ENCODE measurements at regions not wholly inside any gene's neighbourhood (a gene's known extent, or its start where the extent isn't known, plus 50 kb on each side); places are given as distances from the start of the nearest gene placed in this dataset.
A peak's percentile ranks its signal among the peaks of the same experiment; 100 is the strongest.

GRCh38 chr12:60849723-60850122 lies 1253.9 kb downstream of the SLC16A7 start:
- Histone ChIP-seq H4K91ac (ENCODE audit: low read length) (no peak overlapping the region), H3K14ac (ENCODE audit: low read length in 2 of 2) (no peak overlapping the region), H3K9me3 (ENCODE audit: control insufficient read depth, low read length) (no peaks in the 10 kb centered on the region), H2BK120ac (ENCODE audit: low read depth, low read length) (no peak overlapping the region), H3K4me2 (ENCODE audit: low read length, poor library complexity, severe bottlenecking) (no peak overlapping the region), H3K79me1 (replicated peaks; ENCODE audit: low read length, poor library complexity, severe bottlenecking) (no peaks in the 10 kb centered on the region), H3K4me1 (ENCODE audit: control insufficient read depth, insufficient read depth, low read depth, low read length) (no peaks in the 10 kb centered on the region), H2BK15ac (ENCODE audit: low read depth, poor library complexity, severe bottlenecking) (no peak overlapping the region), H3K4ac (ENCODE audit: low read depth in 1 of 2, low read length in 2 of 2) (no peak overlapping the region), H2AK5ac (ENCODE audit: low read length, severe bottlenecking) (no peak overlapping the region), H3K23ac (ENCODE audit: low read length in 2 of 2) (no peak overlapping the region), H3K27ac (ENCODE audit: low read length, poor library complexity, severe bottlenecking) (no peak overlapping the region), H3K27me3 (ENCODE audit: control insufficient read depth in 1 of 2, insufficient read depth in 1 of 2, low read length in 2 of 2) (no peaks in the 10 kb centered on the region), H2AFZ (ENCODE audit: low read depth, low read length) (no peak overlapping the region), H2BK12ac (ENCODE audit: low read length in 2 of 2) (no peak overlapping the region), H4K8ac (ENCODE audit: low read length) (no peak overlapping the region), H3K18ac (ENCODE audit: low read depth in 1 of 2, low read length in 2 of 2) (no peak overlapping the region), H3K9ac (ENCODE audit: low read length) (no peak overlapping the region), H3K36me3 (ENCODE audit: control insufficient read depth in 1 of 2, insufficient read depth in 2 of 2, low read depth in 1 of 2, low read length in 2 of 2) (no peaks in the 10 kb centered on the region), H3K4me3 (ENCODE audit: insufficient read depth in 1 of 2, low read depth in 1 of 2, low read length in 2 of 2) (no peak overlapping the region), H2BK5ac (ENCODE audit: low read depth, low read length, poor library complexity, severe bottlenecking) (no peak overlapping the region)
- no peak for DNase-seq
- WGBS: 92% methylated on average over 2 of the region's 3 CpGs

GRCh38 chr12:60853407-60853806 lies 1257.6 kb downstream of the SLC16A7 start:
- Histone ChIP-seq H3K4me1 (ENCODE audit: control insufficient read depth, insufficient read depth, low read depth, low read length) (no peaks in the 10 kb centered on the region), H3K14ac (ENCODE audit: low read length in 2 of 2) (no peak overlapping the region), H3K9me3 (ENCODE audit: control insufficient read depth, low read length) (peaks cover 5% of the 10 kb centered on the region), H2BK15ac (ENCODE audit: low read depth, poor library complexity, severe bottlenecking) (no peak overlapping the region), H2AFZ (ENCODE audit: low read depth, low read length) (no peak overlapping the region), H3K4me2 (ENCODE audit: low read length, poor library complexity, severe bottlenecking) (no peak overlapping the region), H3K27ac (ENCODE audit: low read length, poor library complexity, severe bottlenecking) (no peak overlapping the region), H3K79me1 (replicated peaks; ENCODE audit: low read length, poor library complexity, severe bottlenecking) (no peaks in the 10 kb centered on the region), H4K8ac (ENCODE audit: low read length) (no peak overlapping the region), H2BK5ac (ENCODE audit: low read depth, low read length, poor library complexity, severe bottlenecking) (no peak overlapping the region), H3K4me3 (ENCODE audit: insufficient read depth in 1 of 2, low read depth in 1 of 2, low read length in 2 of 2) (no peak overlapping the region), H3K36me3 (ENCODE audit: control insufficient read depth in 1 of 2, insufficient read depth in 2 of 2, low read depth in 1 of 2, low read length in 2 of 2) (no peaks in the 10 kb centered on the region), H3K18ac (ENCODE audit: low read depth in 1 of 2, low read length in 2 of 2) (no peak overlapping the region), H2BK12ac (ENCODE audit: low read length in 2 of 2) (no peak overlapping the region), H3K4ac (ENCODE audit: low read depth in 1 of 2, low read length in 2 of 2) (no peak overlapping the region), H2AK5ac (ENCODE audit: low read length, severe bottlenecking) (no peak overlapping the region), H2BK120ac (ENCODE audit: low read depth, low read length) (no peak overlapping the region), H3K27me3 (ENCODE audit: control insufficient read depth in 1 of 2, insufficient read depth in 1 of 2, low read length in 2 of 2) (no peaks in the 10 kb centered on the region), H3K23ac (ENCODE audit: low read length in 2 of 2) (no peak overlapping the region), H3K9ac (ENCODE audit: low read length) (no peak overlapping the region), H4K91ac (ENCODE audit: low read length) (no peak overlapping the region)
- no CpG with 5 or more reads among the region's 2 CpGs for WGBS
- no peak for DNase-seq

GRCh38 chr12:60863421-60863820 lies 1267.6 kb downstream of the SLC16A7 start:
- Histone ChIP-seq H3K36me3 (ENCODE audit: control insufficient read depth in 1 of 2, insufficient read depth in 2 of 2, low read depth in 1 of 2, low read length in 2 of 2) (no peaks in the 10 kb centered on the region), H2AFZ (ENCODE audit: low read depth, low read length) (no peak overlapping the region), H3K27me3 (ENCODE audit: control insufficient read depth in 1 of 2, insufficient read depth in 1 of 2, low read length in 2 of 2) (no peaks in the 10 kb centered on the region), H3K4ac (ENCODE audit: low read depth in 1 of 2, low read length in 2 of 2) (no peak overlapping the region), H2AK5ac (ENCODE audit: low read length, severe bottlenecking) (no peak overlapping the region), H3K4me3 (ENCODE audit: insufficient read depth in 1 of 2, low read depth in 1 of 2, low read length in 2 of 2) (no peak overlapping the region), H3K18ac (ENCODE audit: low read depth in 1 of 2, low read length in 2 of 2) (no peak overlapping the region), H3K9me3 (ENCODE audit: control insufficient read depth, low read length) (peaks cover 3% of the 10 kb centered on the region), H2BK12ac (ENCODE audit: low read length in 2 of 2) (no peak overlapping the region), H2BK5ac (ENCODE audit: low read depth, low read length, poor library complexity, severe bottlenecking) (no peak overlapping the region), H2BK120ac (ENCODE audit: low read depth, low read length) (no peak overlapping the region), H3K23ac (ENCODE audit: low read length in 2 of 2) (no peak overlapping the region), H3K14ac (ENCODE audit: low read length in 2 of 2) (no peak overlapping the region), H4K91ac (ENCODE audit: low read length) (no peak overlapping the region), H4K8ac (ENCODE audit: low read length) (no peak overlapping the region), H3K4me1 (ENCODE audit: control insufficient read depth, insufficient read depth, low read depth, low read length) (no peaks in the 10 kb centered on the region), H3K79me1 (replicated peaks; ENCODE audit: low read length, poor library complexity, severe bottlenecking) (no peaks in the 10 kb centered on the region), H2BK15ac (ENCODE audit: low read depth, poor library complexity, severe bottlenecking) (no peak overlapping the region), H3K9ac (ENCODE audit: low read length) (no peak overlapping the region), H3K27ac (ENCODE audit: low read length, poor library complexity, severe bottlenecking) (no peak overlapping the region), H3K4me2 (ENCODE audit: low read length, poor library complexity, severe bottlenecking) (no peak overlapping the region)
- DNase-seq: no peak
- 100% methylated on average over 1 of the region's 1 CpG for WGBS

- Histone ChIP-seq H3K27me3 (ENCODE audit: control insufficient read depth in 1 of 2, insufficient read depth in 1 of 2, low read length in 2 of 2) (no peaks in the 10 kb centered on the region), H3K4ac (ENCODE audit: low read depth in 1 of 2, low read length in 2 of 2) (no peak overlapping the region), H2BK12ac (ENCODE audit: low read length in 2 of 2) (no peak overlapping the region), H3K18ac (ENCODE audit: low read depth in 1 of 2, low read length in 2 of 2) (no peak overlapping the region), H3K36me3 (ENCODE audit: control insufficient read depth in 1 of 2, insufficient read depth in 2 of 2, low read depth in 1 of 2, low read length in 2 of 2) (no peaks in the 10 kb centered on the region), H3K4me1 (ENCODE audit: control insufficient read depth, insufficient read depth, low read depth, low read length) (no peaks in the 10 kb centered on the region), H3K9me3 (ENCODE audit: control insufficient read depth, low read length) (peaks cover 3% of the 10 kb centered on the region), H3K14ac (ENCODE audit: low read length in 2 of 2) (peak overlapping the region in 1 of 2 experiments; percentile 71), H3K79me1 (replicated peaks; ENCODE audit: low read length, poor library complexity, severe bottlenecking) (no peaks in the 10 kb centered on the region), H2BK15ac (ENCODE audit: low read depth, poor library complexity, severe bottlenecking) (no peak overlapping the region), H4K91ac (ENCODE audit: low read length) (no peak overlapping the region), H2AK5ac (ENCODE audit: low read length, severe bottlenecking) (no peak overlapping the region), H4K8ac (ENCODE audit: low read length) (no peak overlapping the region), H3K9ac (ENCODE audit: low read length) (no peak overlapping the region), H2BK5ac (ENCODE audit: low read depth, low read length, poor library complexity, severe bottlenecking) (no peak overlapping the region), H2BK120ac (ENCODE audit: low read depth, low read length) (no peak overlapping the region), H3K23ac (ENCODE audit: low read length in 2 of 2) (no peak overlapping the region), H3K27ac (ENCODE audit: low read length, poor library complexity, severe bottlenecking) (no peak overlapping the region), H2AFZ (ENCODE audit: low read depth, low read length) (no peak overlapping the region), H3K4me2 (ENCODE audit: low read length, poor library complexity, severe bottlenecking) (no peak overlapping the region), H3K4me3 (ENCODE audit: insufficient read depth in 1 of 2, low read depth in 1 of 2, low read length in 2 of 2) (no peak overlapping the region)
- WGBS: 91% methylated on average over 7 of the region's 7 CpGs
- no peak for DNase-seq
Observed at GRCh38 chr12:60872219-60872618, 1276.4 kb downstream of the SLC16A7 start.

Data from mesenchymal stem cell (in vitro differentiated cells and primary cell).